GM12874 (cell line): ENCODE measurements at regions not wholly inside any gene's neighbourhood (a gene's known extent, or its start where the extent isn't known, plus 50 kb on each side); places are given as distances from the start of the nearest gene placed in this dataset.

Experiments used
- TF ChIP-seq, protein P1 (sequence below): IDR thresholded peaks from 2 replicates; pipeline ENCODE4 v1.5.1; 2011; ENCODE audit warnings: low read depth, mild to moderate bottlenecking, control low read depth, low read length, moderate library complexity; ENCODE audit not compliant: insufficient read depth

DNA sequence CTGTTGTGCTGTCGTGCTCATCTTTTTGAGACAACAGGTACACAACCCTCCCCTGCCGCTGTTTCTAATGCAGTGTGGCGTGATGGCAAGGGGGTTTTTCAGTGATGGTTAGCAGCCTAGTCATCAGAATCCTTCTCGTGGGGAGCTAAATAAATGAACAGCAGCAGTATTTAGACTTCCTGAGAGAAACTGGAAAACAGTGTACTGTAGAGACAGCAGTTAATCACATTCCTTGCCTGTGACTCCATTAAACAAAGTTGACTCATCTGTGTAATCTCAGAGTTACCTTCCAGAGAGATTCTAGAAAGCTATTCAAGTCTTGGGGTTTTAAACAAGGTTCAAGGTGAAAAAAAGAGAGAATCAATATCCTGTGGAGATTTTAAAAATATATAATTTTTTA is 1753.2 kb upstream of the PCDH7 start:
- TF ChIP-seq, protein P1, sequence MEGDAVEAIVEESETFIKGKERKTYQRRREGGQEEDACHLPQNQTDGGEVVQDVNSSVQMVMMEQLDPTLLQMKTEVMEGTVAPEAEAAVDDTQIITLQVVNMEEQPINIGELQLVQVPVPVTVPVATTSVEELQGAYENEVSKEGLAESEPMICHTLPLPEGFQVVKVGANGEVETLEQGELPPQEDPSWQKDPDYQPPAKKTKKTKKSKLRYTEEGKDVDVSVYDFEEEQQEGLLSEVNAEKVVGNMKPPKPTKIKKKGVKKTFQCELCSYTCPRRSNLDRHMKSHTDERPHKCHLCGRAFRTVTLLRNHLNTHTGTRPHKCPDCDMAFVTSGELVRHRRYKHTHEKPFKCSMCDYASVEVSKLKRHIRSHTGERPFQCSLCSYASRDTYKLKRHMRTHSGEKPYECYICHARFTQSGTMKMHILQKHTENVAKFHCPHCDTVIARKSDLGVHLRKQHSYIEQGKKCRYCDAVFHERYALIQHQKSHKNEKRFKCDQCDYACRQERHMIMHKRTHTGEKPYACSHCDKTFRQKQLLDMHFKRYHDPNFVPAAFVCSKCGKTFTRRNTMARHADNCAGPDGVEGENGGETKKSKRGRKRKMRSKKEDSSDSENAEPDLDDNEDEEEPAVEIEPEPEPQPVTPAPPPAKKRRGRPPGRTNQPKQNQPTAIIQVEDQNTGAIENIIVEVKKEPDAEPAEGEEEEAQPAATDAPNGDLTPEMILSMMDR = no peak

DNA sequence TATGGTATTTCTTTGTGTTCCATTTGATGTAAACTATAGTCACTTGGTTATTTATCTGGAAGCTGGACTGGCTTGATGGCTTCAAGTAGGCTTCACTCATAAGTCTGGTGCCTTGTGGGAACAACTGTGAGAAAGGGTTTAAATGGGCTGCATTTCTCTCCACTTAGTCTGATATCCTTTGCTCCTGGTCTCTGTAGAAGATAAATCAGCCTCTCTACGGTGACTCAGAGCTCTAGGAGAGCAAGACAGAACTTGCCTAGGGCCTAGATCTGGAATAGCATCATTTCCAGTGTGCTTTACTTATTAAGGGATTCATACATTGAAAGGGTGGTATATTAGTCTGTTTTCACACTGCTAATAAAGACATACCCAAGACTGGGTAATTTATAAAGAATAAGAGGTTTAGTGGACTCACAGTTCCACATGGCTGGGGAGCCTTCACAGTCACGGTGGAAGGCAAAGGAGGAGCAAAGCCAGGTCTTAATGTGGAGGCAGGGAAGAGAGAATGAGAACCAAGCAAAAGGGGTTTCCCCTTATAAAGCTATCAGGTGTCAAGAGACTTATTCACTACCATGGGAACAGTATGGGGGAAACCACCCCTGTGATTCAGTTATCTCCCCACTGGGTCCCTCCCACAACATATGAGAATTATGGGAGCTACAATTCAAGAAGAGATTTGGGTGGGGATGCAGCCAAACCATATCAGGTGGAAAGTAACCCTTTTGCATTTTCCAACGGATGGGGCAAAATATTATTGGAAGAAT is 1746.4 kb upstream of the PCDH7 start:
- TF ChIP-seq, protein P1 = no peak

DNA sequence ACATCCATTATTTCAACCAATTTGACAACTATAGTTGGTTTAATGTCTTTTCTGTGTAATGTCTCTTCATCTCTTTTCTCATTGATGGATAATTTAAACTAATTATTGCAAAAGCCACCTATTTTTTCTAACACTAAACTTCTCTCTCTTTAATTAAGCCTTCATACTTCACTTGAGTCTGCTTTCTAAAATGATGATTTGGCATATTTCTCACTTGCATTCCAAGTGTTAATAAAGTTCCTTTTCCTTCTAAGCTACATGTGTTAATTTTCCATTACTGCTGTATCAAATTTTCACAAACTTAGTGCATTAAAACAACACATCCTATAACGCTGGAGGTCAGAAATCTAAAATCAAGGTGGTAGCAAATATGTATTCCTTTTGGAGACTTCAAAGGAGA is 1743.8 kb upstream of the PCDH7 start:
- TF ChIP-seq, protein P1 = no peak

DNA sequence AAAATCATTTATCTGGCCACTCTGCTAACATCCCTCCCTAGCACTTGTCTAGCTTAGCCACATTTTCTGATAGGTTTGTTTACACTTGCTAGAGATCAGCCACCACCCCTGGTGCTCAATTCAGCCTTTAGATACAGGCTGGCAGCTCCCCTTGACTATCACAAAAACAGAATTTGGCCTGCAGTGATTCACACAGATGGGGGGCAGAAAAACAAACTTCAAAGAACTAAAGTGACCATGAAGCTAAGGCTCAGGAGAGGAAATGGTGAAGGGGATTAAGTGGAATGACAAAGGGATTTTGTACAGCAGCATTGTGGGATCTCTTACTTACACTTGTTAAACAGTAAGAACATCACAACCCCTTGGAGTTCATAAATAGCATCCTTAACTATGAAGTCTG is 1718.0 kb upstream of the PCDH7 start:
- TF ChIP-seq, protein P1 = no peak

DNA sequence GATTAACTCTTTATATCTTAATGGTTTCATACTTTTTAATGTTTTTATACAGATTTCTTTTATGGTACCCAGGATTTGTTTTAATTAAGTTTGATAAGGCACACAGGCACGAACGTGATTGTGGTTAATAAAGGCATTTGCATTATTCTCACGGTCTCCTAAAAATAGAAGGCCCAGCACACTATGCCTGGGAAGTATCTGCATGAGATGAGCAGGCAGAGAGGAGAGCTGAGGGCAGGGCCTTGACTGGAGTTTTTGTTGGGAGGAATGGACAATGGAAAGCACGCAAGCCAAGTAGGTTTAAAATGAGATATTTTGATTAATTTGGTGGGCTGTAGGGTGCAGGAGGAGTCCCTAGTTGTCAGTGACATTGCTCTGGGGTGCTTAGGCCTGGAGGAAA is 1714.3 kb upstream of the PCDH7 start:
- TF ChIP-seq, protein P1 = no peak

DNA sequence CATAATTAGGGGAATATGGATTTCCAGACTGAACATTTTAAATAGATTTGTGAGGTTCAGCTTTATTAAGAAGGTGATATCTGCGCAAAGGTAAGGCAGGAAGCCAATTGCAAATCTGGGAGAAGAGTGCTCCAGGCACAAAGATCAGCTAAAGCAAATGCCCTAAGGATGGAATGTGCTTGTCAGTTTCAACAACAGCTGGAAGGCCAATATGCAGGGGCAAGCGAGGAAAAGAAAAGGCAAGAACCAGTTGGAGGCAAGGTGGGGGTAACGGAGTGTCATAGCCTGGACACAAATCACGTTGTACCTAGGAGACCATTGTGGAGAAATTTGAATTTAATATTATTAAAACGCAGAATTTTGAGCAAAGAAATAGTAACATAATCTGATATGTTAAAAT is 1710.3 kb upstream of the PCDH7 start:
- TF ChIP-seq, protein P1 = no peak

DNA sequence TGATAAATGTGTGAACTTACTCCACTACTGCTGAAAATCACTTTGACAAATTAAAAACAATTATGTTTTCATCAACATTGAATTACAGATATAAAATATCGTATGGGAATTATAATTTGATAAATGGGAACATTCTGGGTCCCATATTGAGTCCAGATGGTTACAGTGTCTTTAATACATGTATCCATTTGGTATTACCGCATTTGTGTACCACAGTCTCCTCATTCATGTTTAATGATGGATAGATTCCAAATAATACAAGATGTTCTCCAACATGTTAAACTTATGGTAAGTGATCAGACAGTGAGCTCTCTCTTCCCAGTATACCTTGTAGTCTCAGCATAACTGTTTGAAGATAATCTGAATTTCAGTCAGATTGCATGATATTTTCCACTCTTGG is 1706.8 kb upstream of the PCDH7 start:
- TF ChIP-seq, protein P1 = no peak
